GM20000 (cell line): ENCODE measurements at regions not wholly inside any gene's neighbourhood (a gene's known extent, or its start where the extent isn't known, plus 50 kb on each side); places are given as distances from the start of the nearest gene placed in this dataset.

ENCODE experiments used
- DNase-seq: peaks from one replicate; pipeline ENCODE4 v3.0.0; 2012; ENCODE audit warnings: low spot score
- TF ChIP-seq, protein P1 (sequence below): IDR thresholded peaks from 2 replicates; pipeline ENCODE4 v1.5.1; 2012; ENCODE audit warnings: mild to moderate bottlenecking, control low read depth; ENCODE audit errors: extremely low read depth, missing control alignments

DNA sequence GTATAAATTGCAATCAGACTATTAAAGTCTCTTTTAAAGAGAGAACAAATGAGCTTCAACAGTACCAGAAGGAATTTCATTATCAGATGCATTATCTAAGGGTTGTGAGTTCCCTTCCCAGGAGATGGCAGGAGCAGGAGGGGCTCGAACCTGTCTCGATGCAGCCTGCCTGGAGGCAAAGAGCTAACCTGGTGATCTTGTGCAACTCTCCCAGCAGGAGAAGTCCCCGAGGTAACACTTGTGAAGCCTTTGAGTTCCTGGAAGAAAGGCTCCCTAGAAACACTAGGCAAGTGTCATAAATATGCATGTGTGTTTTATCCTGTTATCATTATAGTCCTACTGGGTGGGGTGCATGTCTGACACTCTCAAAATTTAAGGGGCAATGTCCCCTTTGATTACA, 232.2 kb upstream of the ARID1B start:
- DNase-seq = no peak
- TF ChIP-seq, protein P1, sequence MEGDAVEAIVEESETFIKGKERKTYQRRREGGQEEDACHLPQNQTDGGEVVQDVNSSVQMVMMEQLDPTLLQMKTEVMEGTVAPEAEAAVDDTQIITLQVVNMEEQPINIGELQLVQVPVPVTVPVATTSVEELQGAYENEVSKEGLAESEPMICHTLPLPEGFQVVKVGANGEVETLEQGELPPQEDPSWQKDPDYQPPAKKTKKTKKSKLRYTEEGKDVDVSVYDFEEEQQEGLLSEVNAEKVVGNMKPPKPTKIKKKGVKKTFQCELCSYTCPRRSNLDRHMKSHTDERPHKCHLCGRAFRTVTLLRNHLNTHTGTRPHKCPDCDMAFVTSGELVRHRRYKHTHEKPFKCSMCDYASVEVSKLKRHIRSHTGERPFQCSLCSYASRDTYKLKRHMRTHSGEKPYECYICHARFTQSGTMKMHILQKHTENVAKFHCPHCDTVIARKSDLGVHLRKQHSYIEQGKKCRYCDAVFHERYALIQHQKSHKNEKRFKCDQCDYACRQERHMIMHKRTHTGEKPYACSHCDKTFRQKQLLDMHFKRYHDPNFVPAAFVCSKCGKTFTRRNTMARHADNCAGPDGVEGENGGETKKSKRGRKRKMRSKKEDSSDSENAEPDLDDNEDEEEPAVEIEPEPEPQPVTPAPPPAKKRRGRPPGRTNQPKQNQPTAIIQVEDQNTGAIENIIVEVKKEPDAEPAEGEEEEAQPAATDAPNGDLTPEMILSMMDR = no peak

DNA sequence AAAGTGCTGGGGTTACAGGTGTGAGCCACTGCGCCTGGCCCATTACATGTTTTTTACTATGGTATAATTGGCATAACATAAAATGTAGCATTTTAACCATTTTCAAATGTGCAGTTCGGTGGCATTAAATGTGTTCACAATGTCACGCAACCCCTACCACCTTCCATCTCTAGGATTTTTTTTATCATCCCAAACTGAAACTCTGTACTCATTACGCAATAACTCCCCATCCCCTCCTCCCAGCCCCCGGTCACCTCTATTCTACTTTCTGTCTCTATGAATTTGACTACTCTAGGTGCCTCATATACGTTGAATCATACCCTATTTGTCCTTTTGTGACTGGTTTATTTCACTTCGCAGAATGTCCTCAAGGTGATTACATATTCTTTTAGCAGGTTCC, 233.1 kb upstream of the ARID1B start:
- no peak for DNase-seq
- TF ChIP-seq, protein P1 = no peak

DNA sequence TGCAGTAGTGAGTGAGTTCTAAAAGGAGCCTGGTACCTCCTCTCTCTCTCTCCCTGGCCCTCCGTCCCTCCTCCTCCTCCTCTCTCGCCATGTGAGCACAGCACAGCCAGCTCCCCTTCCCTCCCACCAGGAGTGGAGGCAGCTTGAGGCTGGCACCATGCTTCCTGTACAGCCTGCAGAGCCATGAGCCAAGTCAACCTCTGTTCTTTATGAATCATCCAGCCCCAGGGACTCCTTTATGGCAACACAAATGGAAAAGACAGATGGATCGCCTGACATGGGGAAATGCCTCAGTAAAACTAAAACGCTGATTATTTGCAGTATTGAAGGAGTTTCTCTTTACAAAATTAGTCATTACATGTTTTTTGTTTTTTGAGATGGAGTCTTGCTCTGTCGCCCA, 233.7 kb upstream of the ARID1B start:
- DNase-seq = no peak
- TF ChIP-seq, protein P1 = no peak

DNA sequence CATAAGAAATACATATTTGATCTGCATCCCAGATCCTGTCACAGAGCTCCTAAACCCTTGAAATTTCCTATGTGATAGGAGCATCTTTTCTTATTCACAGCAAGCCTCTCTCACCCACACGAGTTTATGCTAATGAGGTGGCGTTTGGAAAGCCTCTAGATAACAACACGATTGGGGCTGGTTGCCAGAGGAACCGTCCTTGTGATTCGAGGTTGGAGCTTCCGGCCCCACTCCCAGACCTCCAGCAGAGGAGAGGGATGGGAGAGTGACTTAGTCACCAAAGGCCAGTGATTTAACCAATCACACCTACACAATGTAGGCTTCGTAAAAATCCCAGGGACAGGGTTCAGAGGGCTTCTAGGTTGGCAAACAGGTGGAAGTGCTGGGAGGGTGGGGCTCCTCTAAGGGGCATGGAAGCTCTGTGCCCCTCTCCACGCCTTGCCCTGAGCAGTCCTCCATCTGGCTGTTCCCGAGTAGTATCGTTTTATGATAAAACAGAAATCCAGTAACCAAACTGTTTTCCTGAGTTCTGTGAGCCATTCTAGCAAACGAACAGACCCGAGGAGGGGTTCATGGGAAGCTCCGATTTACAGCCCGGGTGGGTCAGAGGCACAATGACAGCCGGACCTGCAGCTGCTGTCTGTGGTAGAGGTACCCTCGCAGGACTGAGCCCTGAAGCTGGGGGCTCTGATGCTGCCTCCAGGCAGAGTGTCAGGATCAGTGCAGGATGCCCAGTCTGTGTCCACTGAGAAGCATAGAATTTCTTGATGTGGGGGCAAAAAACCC, 238.1 kb upstream of the ARID1B start:
- TF ChIP-seq, protein P1 = no peak
- DNase-seq = no peak

DNA sequence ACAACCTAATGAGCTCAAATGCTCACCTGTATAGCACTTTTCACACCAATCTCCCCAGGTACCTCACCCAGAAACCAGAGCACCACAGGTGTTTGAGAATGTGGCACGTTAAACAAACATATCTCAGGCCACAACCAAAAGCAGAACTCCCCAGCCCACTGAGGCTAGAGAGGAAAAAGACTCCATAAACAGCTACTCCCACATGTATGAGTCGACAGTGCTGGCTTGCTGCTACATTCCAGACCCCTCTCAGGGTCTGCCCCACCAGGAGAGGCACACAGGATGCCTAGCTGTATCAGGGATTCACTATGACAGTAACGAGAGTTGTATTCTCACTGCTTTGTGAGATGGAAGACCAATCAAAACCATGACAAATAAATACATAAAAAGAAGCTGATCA, 242.6 kb upstream of the ARID1B start:
- no peak for DNase-seq
- TF ChIP-seq, protein P1 = no peak

DNA sequence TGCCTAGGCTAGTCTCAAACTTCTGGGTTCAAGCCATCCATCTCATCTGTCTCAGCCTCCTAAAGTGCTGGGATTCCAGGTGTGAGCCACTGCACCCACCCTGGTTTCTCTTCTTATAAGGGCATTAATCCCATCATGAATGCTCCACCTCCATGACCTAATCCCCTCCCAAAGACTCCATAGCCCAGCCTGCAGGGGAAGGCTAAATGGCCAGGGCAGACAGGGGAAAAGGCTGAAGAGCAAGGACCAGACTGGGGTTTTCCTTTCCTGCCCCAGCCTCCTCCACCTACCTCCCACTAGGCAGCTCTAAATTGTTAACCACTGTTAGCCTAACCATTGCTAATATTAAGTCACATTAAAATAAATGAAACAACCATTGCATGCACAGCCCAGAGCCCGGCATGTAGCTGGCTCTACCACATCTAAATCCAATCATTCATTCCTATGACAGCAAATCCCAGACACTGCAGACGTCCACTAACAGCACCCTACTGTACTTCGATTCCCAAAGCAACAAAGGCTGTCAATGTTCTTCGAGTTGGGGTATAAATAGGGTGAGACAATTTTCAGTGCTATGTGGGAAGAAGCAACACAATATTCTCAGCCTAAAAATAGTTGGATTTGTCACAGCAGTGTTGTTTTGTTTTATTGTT, 243.2 kb upstream of the ARID1B start:
- no peak for DNase-seq
- TF ChIP-seq, protein P1 = no peak

DNA sequence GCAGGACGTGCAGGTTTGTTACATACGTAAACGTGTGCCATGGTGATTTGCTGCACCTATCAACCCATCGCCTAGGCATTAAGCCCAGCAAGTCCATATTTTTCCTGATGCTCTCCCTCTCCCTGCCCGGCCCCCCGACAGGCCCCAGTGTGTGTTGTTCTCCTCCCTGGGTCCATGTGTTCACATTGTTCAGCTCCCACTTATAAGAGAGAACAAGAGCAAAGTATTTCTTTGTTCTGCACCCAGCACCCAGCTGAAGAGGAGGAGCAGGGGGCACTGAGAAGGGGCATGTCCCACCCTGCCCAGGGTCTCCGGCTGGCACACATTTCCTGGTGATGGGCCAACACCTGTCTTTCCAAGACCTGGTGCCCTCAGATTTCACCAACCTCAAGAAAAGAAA, 251.1 kb upstream of the ARID1B start:
- TF ChIP-seq, protein P1 = no peak
- no peak for DNase-seq
